BE2C (cell line): ENCODE measurements at regions not wholly inside any gene's neighbourhood (a gene's known extent, or its start where the extent isn't known, plus 50 kb on each side); places are given as distances from the start of the nearest gene placed in this dataset.
A peak's percentile ranks its signal among the peaks of the same experiment; 100 is the strongest.

Experiments used
- DNase-seq: peaks from one replicate; pipeline ENCODE4 v3.0.0-alpha.2; 2020
- H3K27me3 ChIP-seq: fragments of 250-450 bp; sonication (Bioruptor Pico); 2 replicates; pipeline ENCODE4 v1.5.1; 2020; ENCODE audit warnings: mild to moderate bottlenecking
- H3K36me3 ChIP-seq: fragments of 250-450 bp; sonication (Bioruptor Pico); 2 replicates; pipeline ENCODE4 v1.5.1; 2020; ENCODE audit warnings: mild to moderate bottlenecking
- H3K4me1 ChIP-seq: fragments of 250-450 bp; sonication (Bioruptor Pico); 2 replicates; pipeline ENCODE4 v1.5.1; 2020
- H3K4me3 ChIP-seq: 2 replicates; pipeline ENCODE4 v1.5.1; 2011; ENCODE audit warnings: low read depth, low read length
- H3K9me3 ChIP-seq: fragments of 250-450 bp; sonication (Bioruptor Pico); 2 replicates; pipeline ENCODE4 v1.5.1; 2020
- TF ChIP-seq, protein P1 (sequence below): IDR thresholded peaks from 2 replicates; pipeline ENCODE4 v1.5.1; 2012; ENCODE audit warnings: mild to moderate bottlenecking, low read depth, low read length

DNA sequence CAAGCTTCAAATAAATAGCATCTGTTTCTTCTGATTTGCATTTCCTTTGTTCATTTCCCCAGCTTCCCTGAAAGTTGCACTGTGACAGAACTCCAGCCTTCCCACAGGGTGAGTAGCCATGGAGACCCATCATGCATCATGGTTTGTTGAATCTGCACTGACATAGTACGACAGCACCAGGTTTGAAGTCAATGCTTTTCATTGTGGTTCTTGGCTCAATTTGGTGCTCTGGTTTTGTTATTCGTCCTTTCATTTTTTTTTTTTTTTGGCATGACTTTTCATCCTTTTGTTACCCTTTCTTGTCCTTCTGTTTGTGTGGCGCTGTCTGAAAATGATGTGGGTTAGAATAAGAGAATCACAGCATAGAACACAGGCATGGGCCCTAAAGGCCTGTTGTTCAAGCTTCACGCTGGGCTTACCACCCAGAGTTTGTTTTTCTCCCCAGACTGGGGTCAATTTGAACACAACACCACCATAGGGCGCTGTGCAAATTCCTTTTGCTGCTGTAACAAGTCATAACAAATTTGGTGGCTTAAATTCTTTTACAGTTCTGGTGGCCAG is 206.2 kb upstream of the CDH10 start:
- Histone ChIP-seq H3K4me3 (no peak overlapping the region), H3K36me3 (no peaks in the 10 kb centered on the region)

DNA sequence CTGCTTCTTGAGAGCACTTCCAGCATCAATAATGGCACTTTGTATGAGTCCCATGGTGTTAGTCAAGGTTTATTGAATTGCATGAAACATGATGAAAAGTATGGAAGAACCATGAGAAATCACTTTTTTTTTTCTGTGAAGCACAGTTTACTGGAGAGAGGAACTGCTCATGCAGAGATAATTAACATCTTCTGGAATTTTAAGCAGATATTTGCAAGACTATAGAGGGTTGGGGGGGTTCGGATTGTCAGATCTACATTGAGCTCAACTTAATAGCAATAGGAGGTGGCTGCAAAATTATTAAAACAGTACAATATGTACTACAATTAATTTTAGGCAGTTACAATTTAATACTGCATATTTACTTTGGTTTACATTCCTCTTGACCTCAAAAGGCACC is 204.4 kb upstream of the CDH10 start:
- H3K27me3 ChIP-seq, result no peaks in the 10 kb centered on the region
- H3K36me3 ChIP-seq, result no peaks in the 10 kb centered on the region
- no peak for DNase-seq
- no peaks in the 10 kb centered on the region for H3K9me3 ChIP-seq
- no peaks in the 10 kb centered on the region for H3K4me1 ChIP-seq
- TF ChIP-seq, protein P1, sequence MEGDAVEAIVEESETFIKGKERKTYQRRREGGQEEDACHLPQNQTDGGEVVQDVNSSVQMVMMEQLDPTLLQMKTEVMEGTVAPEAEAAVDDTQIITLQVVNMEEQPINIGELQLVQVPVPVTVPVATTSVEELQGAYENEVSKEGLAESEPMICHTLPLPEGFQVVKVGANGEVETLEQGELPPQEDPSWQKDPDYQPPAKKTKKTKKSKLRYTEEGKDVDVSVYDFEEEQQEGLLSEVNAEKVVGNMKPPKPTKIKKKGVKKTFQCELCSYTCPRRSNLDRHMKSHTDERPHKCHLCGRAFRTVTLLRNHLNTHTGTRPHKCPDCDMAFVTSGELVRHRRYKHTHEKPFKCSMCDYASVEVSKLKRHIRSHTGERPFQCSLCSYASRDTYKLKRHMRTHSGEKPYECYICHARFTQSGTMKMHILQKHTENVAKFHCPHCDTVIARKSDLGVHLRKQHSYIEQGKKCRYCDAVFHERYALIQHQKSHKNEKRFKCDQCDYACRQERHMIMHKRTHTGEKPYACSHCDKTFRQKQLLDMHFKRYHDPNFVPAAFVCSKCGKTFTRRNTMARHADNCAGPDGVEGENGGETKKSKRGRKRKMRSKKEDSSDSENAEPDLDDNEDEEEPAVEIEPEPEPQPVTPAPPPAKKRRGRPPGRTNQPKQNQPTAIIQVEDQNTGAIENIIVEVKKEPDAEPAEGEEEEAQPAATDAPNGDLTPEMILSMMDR, result no peak
- no peak overlapping the region for H3K4me3 ChIP-seq

More for the DNA sequence above, 206.2 kb upstream of the CDH10 start:
- Histone ChIP-seq H3K27me3 (no peaks in the 10 kb centered on the region), H3K9me3 (no peaks in the 10 kb centered on the region), H3K4me1 (no peaks in the 10 kb centered on the region)
- DNase-seq, result no peak
- TF ChIP-seq, protein P1, result no peak

DNA sequence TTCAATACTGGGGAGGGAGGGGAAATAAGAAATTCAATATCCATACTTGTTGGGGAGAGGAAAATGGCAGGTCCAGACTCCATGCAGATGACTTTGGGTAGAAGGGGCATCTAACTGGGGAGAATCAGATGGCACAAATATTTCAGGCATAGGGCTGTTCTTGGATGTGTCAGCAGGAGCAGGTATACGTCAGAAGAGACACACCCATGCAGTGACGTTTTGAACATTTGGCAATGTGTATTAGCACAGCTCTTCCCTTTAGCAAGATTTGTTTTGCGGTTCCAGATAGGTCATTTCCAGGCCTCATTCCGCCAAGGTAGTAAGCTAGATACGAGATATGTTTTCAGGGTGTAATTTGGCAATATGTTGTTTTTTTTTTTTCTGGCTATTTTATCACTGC is 187.2 kb upstream of the CDH10 start:
- no peaks in the 10 kb centered on the region for H3K4me1 ChIP-seq
- H3K9me3 ChIP-seq, result no peaks in the 10 kb centered on the region
- TF ChIP-seq, protein P1, result no peak
- H3K27me3 ChIP-seq, result no peaks in the 10 kb centered on the region
- DNase-seq, result no peak
- no peaks in the 10 kb centered on the region for H3K36me3 ChIP-seq
- H3K4me3 ChIP-seq, result no peak overlapping the region

DNA sequence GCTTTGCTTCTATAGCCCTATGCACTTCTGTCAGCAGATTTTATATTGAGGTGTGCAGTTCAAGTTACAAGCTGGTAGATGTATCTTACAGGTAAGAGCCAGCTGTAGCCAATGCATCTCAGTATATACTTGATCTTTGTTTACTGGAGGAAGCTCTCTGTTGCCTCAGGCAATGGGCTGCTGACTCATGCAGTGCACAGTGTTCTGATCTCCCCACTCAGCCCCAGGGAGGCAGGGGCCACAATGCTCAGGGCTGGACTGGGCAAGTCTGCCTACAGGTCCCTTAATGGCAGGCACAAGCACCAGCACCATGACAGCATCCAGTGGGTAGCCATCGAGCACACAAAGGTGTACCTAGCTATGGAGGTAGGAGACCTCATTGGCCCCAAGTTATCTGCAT is 178.8 kb upstream of the CDH10 start:
- H3K27me3 ChIP-seq, result no peaks in the 10 kb centered on the region
- H3K4me1 ChIP-seq, result no peaks in the 10 kb centered on the region
- TF ChIP-seq, protein P1, result no peak
- H3K4me3 ChIP-seq, result no peak overlapping the region
- DNase-seq, result peak; percentile 33
- H3K9me3 ChIP-seq, result no peaks in the 10 kb centered on the region
- no peaks in the 10 kb centered on the region for H3K36me3 ChIP-seq

DNA sequence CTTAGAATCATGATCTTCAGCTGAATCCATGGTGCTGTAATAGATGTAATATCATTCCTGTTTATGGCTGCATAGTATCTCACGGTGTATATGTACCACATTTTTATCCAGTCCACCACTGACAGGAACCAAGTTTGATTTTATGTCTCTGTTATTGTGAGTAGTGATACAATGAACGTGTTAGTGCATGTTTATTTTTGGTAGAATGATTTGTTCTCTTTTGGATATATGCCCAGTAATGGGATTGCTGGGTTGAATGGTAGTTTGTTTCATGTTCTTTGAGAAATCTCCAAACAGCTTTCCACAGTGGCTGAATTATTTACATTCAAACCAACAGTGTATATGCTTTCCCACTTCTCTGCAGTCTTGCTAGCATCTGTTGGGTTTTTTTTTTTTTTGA is 175.1 kb upstream of the CDH10 start:
- no peaks in the 10 kb centered on the region for H3K9me3 ChIP-seq
- no peak for DNase-seq

DNA sequence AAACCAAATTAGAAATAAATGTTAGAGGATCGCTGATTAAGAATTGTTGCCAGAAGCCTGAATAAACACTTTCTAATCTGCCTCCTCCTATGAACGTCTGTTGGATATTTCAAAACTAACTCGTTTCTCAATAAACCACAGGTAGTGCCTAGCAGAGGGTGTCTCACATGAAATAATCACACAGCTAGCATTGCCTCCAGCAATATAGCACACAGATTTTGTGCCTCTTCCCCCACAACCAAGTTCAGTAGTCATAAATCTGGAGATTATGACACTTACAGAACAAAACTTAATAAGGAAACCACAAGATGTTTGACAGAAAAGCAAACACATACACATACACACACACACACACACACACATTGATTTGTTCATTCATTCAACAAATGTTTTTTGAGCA is 173.2 kb upstream of the CDH10 start:
- Histone ChIP-seq H3K4me3 (no peak overlapping the region), H3K27me3 (no peaks in the 10 kb centered on the region), H3K4me1 (no peaks in the 10 kb centered on the region), H3K9me3 (no peaks in the 10 kb centered on the region), H3K36me3 (no peaks in the 10 kb centered on the region)
- DNase-seq, result no peak
- TF ChIP-seq, protein P1, result no peak

More for the DNA sequence above, 175.1 kb upstream of the CDH10 start:
- TF ChIP-seq, protein P1, result no peak
- H3K36me3 ChIP-seq, result no peaks in the 10 kb centered on the region
- H3K4me3 ChIP-seq, result no peak overlapping the region
- no peaks in the 10 kb centered on the region for H3K4me1 ChIP-seq
- H3K27me3 ChIP-seq, result no peaks in the 10 kb centered on the region
